Skin epidermis (tissue), 12 donors: ENCODE measurements at regions not wholly inside any gene's neighbourhood (a gene's known extent, or its start where the extent isn't known, plus 50 kb on each side); places are given as distances from the start of the nearest gene placed in this dataset.

Experiments used
- H3K27ac ChIP-seq, 21 experiments: fragments of 200-600 bp; sonication (generic) in 11 of 21; one replicate each; pipeline ENCODE4 v1.5.0; 2020; ENCODE audit warnings: mild to moderate bottlenecking in 3 of 21, inconsistent platforms in 2 of 21, moderate library complexity in 2 of 21
- H3K4me3 ChIP-seq, 7 experiments: fragments of 200-600 bp; sonication (generic) in 2 of 7; one replicate each; pipeline ENCODE4 v1.5.0; 2020; ENCODE audit warnings: inconsistent platforms in 2 of 7, mild to moderate bottlenecking in 2 of 7, moderate library complexity in 1 of 7

DNA sequence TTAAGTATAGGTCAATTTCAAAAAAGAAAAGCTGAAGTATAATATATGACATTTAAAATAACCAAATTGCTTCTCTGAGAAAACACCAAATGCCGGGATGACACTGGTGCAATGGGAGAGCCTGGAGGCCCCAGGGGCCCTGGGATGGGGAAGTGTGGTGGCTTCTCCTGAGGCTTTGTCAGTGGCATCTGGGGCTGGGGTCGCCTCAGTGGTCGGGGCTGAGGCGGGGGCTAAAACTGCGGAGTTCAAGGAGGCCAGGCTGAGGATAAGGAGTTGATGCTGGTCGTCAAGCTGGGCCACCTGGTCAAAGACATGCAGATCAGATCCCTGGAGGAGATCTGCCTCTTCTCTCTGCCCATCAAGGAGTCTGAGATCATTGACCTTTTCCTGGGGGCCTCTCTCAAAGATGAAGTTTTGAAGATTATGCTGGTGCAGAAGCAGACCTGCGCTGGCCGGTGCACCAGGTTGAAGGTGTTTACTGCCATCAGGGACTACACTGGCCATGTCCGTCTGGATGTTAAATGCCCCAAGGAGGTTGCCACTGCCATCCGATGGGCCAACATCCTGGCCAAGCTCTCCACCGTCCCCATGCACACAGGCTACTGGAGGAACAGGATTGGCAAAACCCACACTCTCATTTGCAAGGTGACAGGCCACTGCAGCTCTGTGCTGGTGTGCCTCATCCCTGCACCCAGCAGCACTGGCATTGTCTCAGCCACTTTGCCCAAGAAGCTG lies 660.1 kb upstream of the CCDC179 start:
- no peak overlapping the region for H3K4me3 ChIP-seq

DNA sequence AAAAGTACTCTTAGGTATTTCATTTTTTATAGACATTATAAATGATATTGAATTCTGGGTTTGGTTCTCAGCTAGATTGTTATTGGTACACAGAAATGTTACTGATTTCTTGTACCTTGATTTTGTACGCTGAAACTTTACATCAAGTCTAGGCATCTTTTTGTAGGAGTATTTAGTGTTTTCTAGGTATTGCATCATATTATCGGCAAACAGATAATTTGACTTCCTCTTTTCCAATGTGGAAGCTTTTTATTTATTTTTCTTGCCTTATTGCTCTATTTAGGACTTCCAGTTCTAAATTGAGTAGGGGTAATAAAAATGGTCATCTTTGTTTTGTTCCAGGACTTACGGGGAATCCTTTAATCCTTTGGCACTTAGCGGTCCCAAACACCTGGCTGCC lies 676.6 kb upstream of the CCDC179 start:
- no peak overlapping the region for H3K4me3 ChIP-seq
- H3K27ac ChIP-seq, result no peak overlapping the region

More for the DNA sequence above, 660.1 kb upstream of the CCDC179 start:
- no peak overlapping the region for H3K27ac ChIP-seq

DNA sequence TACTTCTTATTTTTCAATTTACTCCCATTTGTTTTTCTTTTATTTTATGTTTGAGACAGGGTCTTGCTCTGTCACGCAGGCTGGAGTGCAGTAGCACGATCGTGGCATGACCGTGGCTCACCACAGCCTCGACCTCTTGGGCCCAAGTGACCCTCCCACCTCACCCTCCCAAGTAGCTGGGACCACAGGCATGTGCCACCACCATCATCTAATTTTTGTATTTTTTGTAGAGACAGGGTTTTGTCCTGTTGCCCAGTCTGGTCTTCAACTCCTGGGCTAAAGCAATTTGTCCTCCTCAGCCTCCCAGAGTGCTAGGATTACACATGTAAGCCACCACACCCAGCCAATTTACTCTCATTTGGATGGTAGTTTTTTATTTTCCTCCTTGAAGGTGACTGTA lies 679.3 kb upstream of the CCDC179 start:
- no peak overlapping the region for H3K4me3 ChIP-seq

DNA sequence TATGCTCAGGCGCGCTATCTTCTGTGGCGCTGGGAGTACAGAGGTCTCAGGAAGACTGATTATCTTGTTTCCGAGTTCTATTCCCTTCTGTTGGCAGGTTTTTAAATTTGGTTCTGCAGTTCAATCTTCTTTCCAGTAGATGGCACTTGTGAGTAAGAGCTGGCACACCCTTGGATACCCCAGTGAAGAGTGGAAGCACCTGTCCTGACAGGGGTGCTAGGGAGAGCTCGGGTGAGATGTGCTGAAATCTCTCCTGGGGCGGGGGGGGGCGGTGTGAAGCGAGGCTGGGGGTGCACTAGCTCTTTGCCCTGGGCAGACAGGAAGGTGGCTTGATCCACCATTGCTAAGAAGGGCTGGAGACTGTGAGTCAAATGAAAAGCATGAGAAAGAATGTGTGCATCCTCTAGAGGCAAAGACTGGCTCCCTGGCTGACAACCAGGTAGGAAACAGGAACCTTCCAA lies 679.9 kb upstream of the CCDC179 start:
- H3K27ac ChIP-seq, result no peak overlapping the region

More for the DNA sequence above, 679.3 kb upstream of the CCDC179 start:
- H3K27ac ChIP-seq, result no peak overlapping the region

DNA sequence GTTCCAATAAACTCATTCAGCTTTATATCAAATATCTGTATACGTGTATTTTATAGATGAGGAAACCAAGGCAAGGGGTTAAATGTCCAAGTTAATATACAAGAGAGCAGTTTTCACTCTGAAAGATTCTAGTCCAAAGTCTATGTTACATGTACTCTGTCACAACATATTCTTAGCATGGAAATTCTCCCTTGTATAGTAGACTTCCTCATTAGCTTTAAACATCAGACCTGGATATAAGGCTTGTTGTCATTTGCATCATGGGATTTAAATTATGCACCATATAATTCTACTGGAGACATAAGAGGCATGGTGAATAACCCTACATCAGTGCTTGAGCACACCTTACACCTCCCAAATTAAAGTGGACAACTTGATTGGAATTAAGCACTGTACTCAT lies 681.9 kb upstream of the CCDC179 start:
- no peak overlapping the region for H3K4me3 ChIP-seq
- H3K27ac ChIP-seq, result no peak overlapping the region

More for the DNA sequence above, 679.9 kb upstream of the CCDC179 start:
- H3K4me3 ChIP-seq, result no peak overlapping the region

DNA sequence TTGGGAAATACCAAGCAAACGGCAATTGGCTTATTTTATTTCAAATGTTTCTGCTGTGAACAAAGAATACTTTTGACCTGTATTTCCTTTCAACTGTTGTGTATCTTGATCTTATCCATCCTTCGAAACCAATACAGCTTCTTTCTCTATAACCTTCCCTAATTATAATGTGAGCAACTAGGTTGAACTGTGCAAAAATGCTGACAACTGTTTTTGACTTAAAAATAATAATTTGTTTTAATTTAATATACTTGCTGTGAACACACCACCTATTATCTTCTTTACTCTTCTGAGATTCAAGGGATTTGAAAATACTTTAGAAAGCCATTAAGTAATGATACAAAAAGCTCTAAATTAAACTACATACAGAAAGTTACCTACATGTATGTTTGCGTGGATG lies 682.5 kb upstream of the CCDC179 start:
- H3K4me3 ChIP-seq, result no peak overlapping the region
- no peak overlapping the region for H3K27ac ChIP-seq

DNA sequence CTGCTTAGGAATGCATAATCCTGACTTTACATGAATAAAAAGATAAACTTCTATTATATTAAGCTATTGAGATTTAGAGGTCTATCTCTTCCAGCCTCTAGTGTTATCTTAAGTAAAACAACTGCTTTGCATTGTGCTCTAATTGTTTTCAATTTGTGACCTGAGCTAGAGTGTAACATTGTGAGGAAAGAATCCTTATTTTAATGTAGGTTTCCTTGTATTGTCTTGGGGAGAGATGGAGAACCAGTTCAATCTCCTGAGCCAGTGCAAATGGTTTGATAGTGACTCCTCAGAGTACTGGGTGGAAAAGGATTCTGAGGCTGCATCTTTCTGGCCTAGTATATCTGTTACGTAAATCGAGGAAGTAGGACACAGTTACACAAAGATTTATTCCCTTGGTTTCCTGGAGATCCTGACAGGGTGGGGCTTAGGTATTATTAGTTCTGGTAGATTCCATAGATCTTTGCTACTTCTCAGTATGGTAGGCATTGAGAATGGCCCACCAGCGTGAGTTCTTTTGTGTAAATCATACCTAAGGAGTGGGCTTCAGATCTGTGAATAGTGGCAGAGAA lies 683.5 kb upstream of the CCDC179 start:
- H3K27ac ChIP-seq, result no peak overlapping the region
- H3K4me3 ChIP-seq, result no peak overlapping the region

DNA sequence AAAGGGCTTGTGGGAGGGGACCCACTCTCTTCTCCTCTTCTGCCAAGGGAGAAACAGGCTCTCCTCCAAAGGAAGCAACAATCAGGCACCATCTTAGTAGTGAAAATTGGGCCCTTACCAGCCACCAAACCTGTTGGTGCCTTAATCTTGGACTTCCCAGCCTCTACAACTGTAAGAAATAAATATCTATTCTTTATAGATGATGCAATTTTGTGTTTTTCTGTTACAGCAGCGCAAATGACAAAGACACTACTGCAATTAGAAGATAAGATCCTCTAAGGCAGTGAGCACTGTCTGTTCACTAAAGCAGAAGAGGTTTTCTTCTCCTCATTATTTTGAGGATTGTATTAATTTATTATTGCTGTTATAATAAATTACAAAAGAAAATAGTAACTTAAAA lies 691.4 kb upstream of the CCDC179 start:
- no peak overlapping the region for H3K4me3 ChIP-seq
- no peak overlapping the region for H3K27ac ChIP-seq

DNA sequence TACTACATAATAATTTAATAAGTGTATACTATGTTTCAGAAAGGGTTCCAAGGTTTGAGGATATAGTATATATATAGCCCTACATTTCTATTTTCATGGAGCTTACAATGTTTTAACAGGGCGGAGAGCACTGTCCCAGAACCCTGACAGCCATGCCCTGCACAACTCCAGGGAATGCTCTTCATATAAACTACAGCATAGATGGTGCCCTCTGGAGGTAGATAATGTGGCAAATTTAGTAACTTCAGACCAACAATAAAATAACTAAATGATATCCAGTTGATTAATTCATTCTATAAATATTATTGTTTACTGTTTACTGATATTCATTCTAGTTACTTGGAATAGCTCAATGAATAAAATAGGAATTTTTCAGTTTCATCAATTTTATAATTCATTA lies 693.7 kb upstream of the CCDC179 start:
- Histone ChIP-seq H3K27ac (no peak overlapping the region), H3K4me3 (no peak overlapping the region)

DNA sequence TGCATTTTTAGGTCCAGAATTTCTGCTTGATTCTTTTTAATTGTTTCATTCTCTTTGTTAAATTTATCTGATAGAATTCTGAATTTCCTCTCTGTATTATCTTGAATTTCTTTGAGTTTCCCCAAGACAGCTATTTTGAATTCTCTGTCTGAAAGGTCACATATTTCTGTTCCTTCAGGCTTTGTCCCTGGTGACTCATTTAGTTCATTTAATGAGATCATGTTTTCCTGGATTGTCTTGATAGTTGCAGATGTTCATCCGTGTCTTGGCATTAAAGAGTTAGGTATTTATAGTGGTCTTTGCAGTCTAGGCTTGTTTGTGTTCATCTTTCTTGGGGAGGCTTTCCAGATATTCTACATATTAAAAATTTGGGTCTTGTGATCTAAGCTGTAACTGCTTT lies 694.8 kb upstream of the CCDC179 start:
- H3K27ac ChIP-seq, result no peak overlapping the region
- H3K4me3 ChIP-seq, result no peak overlapping the region

DNA sequence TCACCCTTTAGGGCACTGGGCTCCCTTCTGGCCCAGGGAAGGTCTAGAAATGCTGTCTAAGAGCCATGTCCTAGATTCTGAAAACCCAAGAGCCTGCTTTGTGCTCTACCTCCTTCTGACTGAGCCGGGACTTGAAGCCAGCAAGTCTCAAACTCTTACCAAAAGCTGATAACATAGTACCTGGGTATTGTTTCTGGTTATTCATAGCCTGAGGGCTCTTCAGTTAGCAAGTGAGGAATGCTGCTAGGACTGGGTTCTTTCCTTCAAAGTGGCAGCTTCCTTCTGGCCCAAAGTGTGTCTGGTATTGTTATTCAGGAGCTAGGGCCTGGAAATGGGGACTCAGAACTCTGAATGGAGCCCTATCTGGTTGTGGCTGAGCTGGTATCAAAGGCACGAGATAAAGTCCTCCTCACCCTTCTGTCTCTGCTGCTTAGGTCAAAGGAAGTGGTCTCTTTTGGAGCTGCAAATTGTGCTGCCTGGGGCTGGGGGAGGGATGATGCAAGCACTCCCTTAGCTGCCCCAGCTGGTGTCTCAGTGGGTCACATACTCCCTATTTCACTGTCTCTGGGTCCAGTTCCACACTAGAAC lies 696.0 kb upstream of the CCDC179 start:
- no peak overlapping the region for H3K27ac ChIP-seq
- H3K4me3 ChIP-seq, result no peak overlapping the region

DNA sequence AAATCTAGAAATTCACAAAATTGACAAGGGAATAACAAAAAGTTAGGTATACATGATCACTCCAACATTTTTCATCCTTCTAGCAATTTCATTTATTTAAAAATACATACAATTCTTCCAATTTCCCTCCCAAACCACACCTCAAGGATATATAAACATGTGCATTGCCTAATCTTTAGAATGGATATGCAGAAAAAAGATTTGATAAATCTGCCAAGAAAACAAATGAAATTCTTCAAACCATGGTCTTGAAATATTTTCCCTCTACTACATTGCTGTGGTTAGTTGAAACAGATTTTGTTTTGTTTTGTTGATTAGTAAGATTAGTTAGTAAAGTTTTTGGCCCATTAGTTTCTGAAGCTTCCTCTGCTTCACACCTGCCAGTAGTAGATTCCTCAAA lies 703.3 kb upstream of the CCDC179 start:
- Histone ChIP-seq H3K27ac (no peak overlapping the region), H3K4me3 (no peak overlapping the region)

DNA sequence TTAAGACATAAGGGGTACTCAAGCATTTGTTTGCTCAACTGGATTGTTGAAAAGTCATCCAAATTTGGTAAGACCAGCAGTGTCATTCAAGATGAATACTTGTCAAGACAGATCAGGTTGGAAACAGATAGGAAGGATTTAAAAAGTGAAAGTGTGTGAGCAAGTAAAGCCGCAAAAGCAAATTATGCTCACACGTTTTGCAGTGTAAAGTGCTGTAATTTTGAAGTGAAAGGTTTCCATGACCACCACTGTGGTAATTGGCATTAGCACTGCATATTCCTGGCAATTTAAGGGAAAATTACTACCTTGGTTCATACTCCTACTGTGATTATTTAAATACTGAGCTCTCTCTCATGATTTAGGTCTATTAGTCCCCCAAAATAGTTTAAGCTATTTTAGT lies 704.1 kb upstream of the CCDC179 start:
- H3K4me3 ChIP-seq, result no peak overlapping the region
- no peak overlapping the region for H3K27ac ChIP-seq

DNA sequence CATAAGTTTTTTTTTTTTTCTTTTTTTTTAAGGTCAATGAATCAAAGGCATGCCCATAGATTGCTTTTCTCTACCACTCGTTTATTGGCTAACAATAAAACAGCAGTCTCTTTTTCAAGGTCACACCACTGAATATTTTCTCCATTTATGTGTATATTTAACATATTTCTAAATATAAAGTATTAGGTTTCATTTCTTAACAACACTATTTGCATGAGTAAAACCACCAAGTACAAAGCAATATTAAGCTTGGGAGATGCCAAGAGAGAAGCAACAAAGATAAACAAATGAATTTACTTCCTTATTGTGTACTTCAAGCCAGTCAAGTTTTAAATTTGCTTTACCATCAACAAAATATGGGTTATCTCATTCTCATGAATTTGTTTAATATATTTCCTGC lies 708.9 kb upstream of the CCDC179 start:
- Histone ChIP-seq H3K4me3 (no peak overlapping the region), H3K27ac (no peak overlapping the region)

DNA sequence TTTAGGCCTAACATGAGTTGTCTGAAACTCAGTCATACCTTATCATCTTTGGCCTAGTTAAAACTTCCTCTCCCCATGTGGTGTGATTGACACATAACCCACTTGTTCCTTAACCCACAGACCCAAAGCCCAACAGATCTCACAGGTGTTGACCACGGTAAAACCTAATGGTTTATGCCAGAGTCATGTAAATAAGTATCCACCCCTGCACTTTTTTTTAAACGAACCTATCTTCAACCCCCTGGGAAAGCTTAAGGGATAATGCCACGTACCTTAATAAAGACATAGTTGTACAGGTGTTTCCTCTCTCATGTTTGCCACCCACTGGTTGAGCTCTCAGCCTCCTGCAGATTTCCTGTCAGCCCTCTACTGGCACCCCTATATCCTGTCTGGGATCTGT lies 709.3 kb upstream of the CCDC179 start:
- Histone ChIP-seq H3K27ac (no peak overlapping the region), H3K4me3 (no peak overlapping the region)

DNA sequence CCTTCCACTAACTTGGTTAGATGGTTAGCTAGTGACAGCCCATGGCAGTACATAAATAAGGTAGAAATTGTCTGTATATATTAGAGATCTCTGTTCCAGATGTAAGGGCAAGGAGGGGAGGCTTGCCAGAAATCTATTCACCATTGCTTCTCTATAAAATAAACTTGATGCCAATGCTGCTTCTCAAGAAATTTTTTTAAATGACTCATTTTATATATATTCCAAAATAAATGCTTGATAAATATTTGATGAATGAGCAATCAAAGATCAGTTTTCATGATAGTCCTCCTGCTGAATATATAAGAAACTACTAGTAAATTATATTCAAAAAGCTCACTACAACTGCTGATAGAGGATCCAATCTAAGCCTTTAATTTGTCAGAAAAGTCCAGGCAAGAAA lies 710.6 kb upstream of the CCDC179 start:
- Histone ChIP-seq H3K4me3 (no peak overlapping the region), H3K27ac (no peak overlapping the region)

DNA sequence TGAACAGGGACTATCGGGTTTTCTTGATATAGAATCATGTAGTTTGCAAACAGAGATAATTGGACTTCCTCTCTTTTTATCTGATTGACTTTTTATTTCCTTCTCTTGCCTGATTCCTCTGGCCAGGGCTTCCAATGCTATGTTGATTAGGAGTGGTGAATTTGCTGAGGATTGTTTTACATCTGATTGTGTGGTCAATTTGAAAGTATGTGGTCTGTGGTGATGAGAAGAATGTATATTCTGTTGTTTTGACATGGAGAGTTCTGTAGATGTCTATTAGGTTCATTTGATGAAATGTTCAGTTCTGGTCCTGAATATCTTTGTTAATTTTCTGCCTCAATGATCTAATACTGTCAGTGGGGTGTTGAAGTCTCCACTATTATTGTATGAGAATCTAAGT lies 713.2 kb upstream of the CCDC179 start:
- Histone ChIP-seq H3K27ac (no peak overlapping the region), H3K4me3 (no peak overlapping the region)

DNA sequence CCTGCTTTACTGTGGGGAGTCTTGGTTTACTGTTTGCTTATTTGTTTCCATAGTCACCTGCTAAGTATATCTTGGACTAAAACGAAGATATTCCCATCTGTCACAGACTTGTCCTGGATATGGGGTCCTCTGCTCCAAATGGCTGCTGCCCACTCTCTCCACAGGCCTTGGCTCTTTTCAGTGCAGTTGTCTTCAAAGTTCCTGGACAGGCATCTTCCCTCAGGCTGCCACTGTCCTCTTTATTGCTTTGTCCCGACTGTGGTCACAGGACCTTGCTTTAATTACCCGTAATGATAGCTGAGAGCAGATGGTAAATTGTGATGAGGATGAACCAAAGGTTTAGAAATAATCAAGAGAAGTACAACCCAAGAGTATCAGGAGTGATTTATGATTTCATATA lies 713.9 kb upstream of the CCDC179 start:
- Histone ChIP-seq H3K4me3 (no peak overlapping the region), H3K27ac (no peak overlapping the region)

DNA sequence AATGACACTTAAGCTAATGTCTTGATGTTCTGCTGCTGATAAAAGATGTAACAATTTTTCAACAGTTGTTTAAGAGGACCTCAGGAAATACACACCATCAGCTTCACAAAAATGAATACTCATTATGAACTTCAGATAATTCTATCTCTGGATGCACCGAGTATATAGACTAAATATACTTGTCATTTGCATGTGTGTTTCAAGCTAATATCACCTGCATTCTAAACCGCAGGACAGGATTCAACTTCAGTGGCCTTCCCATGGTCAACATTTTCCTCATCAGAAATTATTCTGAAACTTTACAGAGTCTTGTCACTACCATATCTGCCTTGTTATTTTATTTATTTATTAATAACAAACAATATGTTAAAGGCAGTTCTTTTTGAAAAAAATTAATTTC lies 717.0 kb upstream of the CCDC179 start:
- Histone ChIP-seq H3K27ac (no peak overlapping the region), H3K4me3 (no peak overlapping the region)

DNA sequence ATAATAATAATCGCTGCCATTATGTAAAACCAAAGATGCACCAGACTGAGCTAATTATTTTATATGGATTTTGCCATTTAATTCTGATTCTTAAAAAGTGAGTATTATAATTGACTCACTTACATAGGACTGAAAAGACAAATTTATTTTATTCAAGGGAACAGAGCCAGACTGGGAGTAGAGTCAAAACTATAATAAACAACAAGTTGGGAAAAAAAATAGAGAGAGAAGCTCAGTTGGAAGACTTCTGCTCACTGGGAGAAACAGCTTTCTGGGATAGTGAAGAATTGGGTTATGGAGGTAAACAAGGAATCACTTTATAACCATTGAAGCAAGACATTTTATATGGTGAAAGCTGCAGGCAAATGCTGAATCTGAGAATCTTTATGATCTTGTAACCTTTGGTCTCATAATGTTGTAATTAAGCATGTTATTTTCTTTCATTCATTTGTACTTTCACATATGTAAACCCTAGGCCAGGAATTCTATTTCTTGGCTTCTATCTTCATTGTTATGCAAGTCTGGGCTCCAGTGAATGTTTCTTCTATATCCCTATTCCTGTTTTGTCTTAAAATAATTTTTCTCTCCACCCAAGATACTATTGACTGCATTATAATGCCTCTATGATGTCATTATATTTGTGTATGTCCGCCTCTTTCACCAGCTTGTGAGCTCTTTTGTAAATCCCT lies 725.3 kb upstream of the CCDC179 start:
- no peak overlapping the region for H3K27ac ChIP-seq

DNA sequence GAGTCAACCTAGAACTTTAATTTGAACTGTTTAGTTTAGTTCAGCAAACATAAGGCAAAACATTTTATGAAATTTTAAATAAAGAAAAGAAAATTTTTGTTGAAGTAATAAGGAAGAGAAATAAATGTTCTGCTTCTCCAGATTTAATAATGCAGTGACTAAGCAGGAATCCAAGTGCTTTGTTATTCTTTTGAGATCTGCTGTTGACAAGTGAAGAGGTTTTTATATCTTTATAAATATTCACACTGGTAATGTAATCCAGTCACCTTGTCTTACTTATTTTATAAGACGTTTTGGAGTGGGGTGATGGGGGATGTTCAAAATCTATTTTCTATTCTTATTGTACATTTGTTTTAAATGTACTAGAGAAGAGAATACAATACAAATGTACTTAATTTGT lies 725.9 kb upstream of the CCDC179 start:
- Histone ChIP-seq H3K27ac (no peak overlapping the region), H3K4me3 (no peak overlapping the region)

More for the DNA sequence above, 725.3 kb upstream of the CCDC179 start:
- no peak overlapping the region for H3K4me3 ChIP-seq
